HTR-8/SVneo (cell line): ENCODE measurements at regions not wholly inside any gene's neighbourhood (a gene's known extent, or its start where the extent isn't known, plus 50 kb on each side); places are given as distances from the start of the nearest gene placed in this dataset.
"Not testable (repeated sequence)": the region's sequence is repeated elsewhere in the genome, so short reads cannot be mapped to it uniquely, and the experiment has no call there.

ENCODE experiments used
- DNase-seq: peaks from one replicate; pipeline ENCODE4 v3.0.0; 2011; ENCODE audit warnings: low spot score, mixed read lengths; ENCODE audit not compliant: insufficient read length
- FAIRE-seq: peaks from 2 replicates; lab custom pipeline; 2011; peaks lifted over from hg19 to GRCh38; lab: Jason Lieb, UNC

DNA sequence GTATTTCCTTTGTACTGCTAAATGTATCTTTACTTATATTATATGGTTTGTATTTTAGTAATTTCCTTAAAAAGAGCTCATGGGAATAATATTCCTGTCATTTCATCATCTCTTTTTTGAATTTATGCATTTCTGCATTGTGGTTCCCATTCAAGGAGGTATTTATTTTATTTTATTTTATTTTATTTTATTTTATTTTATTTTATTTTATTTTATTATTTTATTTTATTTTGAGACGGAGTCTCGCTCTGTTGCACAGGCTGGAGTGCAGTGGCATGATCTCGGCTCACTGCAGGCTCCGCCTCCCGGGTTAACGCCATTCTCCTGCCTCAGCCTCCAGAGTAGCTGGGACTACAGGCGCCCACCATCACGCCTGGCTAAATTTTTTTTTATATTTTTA, 371.2 kb downstream of the PDCD6IP start:
- not testable (repeated sequence) for FAIRE-seq, DNase-seq

GRCh38 chr3:34174740-34175139, 376.3 kb downstream of the PDCD6IP start:
- FAIRE-seq (no peak), DNase-seq (no peak)

DNA sequence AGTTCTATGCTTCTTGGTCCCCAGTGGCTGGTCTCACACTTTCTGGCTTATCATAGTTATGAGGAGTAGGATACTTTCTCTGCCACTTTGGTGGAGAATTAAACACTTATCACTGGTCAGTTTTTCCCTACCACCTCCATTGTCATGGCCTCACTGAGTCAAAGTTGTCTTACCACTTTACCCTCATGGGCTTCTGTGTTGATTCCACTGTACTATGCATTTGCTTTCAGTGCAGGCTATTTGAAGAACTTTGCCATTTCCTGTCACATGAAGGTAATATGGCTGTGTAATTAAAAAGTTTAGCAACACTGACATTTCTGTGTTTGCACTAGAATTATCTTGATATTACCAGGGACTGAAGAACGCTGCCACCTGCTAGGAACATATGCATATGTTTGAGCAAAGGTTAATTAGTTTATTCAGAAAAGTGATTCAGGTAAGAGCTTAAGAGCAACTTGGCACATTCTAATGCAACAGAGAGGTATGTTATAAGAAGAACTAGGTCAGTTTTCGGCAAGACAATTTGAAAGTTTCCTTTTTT, 377.3 kb downstream of the PDCD6IP start:
- DNase-seq: no peak
- FAIRE-seq: no peak

- DNase-seq (no peak), FAIRE-seq (no peak)
Measured at GRCh38 chr3:34176723-34177122, 378.3 kb downstream of the PDCD6IP start.

DNA sequence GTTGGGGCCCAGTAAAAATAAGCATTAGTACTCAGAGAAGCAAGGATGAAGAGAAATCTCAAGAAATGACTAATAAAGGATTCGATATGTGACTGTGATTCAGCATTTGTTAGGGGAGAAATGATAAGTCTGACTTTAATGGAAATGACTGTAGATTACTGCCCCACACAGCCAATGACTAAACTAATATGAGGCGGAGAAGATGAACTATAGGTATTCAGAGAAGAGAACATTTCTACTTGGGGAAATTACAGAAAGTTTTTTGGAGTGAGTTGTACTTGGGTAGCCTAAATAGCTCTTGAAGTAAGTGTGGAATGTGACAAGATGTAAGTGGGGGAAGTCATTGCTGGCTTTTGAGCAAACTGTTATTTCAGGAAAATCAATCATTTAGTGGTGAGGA, 380.0 kb downstream of the PDCD6IP start:
- DNase-seq: no peak
- FAIRE-seq: no peak

GRCh38 chr3:34179716-34180115, 381.3 kb downstream of the PDCD6IP start:
- FAIRE-seq (no peak), DNase-seq (no peak)

DNA sequence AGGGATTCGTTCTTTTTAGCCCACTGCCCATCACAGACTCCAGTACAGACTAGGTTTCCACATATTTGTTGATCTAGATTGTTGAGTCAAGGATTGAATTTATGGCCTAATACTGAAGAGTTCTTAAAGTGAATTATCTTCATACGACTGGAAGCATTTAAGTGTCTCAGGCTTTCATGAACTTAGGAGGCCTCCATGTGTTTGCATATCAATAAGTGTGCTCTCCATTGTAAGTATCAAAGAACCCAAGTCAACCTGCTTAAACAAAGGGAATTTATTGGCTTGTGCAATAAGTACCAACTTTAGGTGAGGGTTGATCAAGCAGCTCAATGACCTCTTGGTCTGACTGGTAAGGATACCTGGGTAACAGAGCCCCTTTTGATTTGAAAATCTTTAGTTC, 382.1 kb downstream of the PDCD6IP start:
- DNase-seq (no peak), FAIRE-seq (no peak)

DNA sequence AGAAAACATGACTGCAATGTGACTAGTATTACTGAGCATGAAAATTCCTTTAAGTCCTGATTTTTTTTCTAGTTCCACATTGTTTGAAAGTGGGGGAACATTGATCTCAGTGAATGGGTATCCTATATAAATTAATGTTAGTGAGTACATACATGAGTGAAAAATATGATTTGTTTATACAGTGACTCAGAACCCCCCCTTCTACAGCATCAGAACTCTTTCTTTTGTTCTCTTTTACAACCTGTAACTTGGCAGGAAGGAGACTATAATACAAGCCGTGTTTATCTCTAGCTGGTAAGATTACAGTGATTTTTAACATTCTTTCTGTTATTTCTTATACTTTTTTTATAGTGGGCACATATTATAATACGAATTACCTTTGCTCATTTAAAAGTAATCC, 384.7 kb downstream of the PDCD6IP start:
- DNase-seq (no peak), FAIRE-seq (no peak)

DNA sequence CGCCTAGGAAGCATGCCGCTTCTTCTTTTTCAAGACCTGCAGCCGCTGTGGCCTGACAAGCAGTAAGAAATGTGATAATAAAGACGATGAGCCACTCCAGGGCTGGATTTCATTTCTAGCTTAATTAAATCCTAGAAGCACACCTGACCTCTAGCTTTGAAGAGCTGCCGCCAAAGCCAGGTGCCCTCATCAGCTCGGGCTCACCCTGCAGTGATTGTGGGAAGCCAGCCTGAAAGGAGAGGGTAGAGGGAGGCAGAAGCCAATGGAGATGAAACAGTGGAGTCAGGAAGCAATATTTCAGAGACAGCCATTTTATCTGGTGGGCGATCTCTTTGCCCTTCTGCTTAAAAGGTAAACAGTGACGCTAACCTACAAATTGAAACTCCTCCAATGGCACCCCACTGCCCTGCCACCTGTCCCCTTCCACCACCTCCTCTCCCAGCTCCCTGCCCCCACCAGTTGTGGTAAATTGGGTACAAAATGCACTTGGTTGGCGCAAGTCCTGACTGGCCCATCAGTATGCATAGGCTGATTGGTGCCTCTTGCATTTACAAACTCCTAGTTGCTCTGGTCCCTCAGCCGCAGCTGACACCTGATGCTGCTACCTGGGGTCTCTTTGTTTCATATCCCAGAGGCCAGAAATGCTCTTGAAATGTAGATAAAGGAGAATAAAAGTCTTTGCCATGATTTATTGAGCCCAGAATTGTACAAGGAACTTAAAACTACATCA, 385.3 kb downstream of the PDCD6IP start:
- DNase-seq: no peak
- no peak for FAIRE-seq

DNA sequence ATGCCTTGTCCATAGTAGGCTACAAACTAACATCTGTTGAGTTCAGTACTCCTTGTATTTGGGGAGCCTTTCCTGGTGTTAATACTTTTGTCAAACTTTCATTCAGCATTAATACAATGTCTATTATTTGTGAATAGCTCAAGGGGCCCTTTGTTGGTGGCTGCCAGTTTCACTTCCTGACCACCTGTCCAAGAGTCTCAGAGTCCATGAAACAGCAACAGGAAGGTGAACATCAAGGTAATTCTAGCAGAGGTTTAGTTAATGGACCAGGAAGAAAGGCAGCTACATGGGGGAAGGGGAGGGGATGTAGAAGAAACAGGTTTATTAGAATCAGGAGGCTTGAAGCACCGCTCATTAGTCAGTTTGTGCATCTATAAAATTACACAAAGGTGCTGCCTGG, 386.9 kb downstream of the PDCD6IP start:
- FAIRE-seq (no peak), DNase-seq (no peak)

GRCh38 chr3:34189133-34189532, 390.7 kb downstream of the PDCD6IP start:
- no peak for DNase-seq
- FAIRE-seq: no peak

DNA sequence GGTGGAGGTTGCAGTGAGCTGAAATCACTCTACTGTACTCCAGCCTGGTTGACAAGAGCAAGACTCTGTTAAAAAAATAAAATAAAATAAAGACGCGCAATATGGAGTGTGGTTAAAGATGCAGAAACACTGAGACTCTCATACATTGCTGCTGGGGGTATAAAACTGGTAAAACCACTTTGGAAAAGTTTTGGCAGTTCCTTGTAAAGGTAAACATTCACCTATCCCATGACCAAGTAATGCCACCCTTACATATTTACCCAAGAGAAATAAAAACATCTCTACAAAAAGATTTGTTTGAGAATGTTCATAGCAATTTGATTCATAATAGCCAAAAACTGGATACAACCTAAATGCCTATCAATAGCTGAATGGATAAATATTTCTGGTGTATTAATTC, 398.5 kb downstream of the PDCD6IP start:
- FAIRE-seq (no peak), DNase-seq (no peak)

DNA sequence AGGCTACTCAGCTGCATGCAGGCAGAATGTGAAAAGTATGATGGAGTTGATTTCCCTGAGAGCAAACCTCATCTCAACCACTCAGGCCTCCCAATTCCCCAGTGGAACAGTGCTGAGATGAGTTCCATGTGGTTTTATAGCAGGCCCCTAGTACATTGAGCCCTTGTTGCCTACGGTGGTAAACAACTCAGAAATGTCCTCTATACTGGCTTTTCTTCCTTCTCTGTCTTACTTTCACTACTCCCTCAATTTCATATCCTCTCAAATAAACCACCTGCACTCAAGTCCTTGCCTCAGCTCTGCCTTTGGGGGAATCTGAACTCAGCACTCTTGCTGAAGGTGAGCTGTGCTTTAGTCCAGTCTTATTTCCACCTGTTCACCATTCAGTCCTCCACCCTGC, 399.9 kb downstream of the PDCD6IP start:
- FAIRE-seq (no peak), DNase-seq (no peak)

- no peak for DNase-seq
Measured at GRCh38 chr3:34200576-34200975, 402.1 kb downstream of the PDCD6IP start.

GRCh38 chr3:34202975-34203374, 404.5 kb downstream of the PDCD6IP start:
- DNase-seq (no peak), FAIRE-seq (no peak)

More at GRCh38 chr3:34200576-34200975, 402.1 kb downstream of the PDCD6IP start:
- no peak for FAIRE-seq

GRCh38 chr3:34203386-34203785, 405.0 kb downstream of the PDCD6IP start:
- no peak for FAIRE-seq
- DNase-seq: no peak

DNA sequence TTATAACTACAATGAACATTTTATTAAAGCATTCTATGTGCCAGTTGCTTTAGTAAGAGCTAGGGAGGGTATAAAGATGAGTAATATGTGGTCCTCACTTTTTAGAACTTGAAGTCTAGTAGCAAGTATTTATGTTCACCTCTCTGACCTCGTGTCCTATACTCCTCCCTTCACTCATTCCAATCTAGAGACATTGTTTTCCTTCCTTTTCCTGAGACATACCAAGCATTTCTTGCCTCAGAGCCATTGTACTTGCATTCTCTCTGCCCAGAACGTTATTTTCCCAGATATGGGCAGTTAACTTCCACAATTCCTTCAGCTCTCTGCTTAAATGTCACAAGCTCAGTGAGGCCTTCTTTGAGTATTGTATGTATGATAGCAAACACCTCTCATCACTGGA, 408.6 kb downstream of the PDCD6IP start:
- DNase-seq: peak; percentile 7
- no peak for FAIRE-seq

DNA sequence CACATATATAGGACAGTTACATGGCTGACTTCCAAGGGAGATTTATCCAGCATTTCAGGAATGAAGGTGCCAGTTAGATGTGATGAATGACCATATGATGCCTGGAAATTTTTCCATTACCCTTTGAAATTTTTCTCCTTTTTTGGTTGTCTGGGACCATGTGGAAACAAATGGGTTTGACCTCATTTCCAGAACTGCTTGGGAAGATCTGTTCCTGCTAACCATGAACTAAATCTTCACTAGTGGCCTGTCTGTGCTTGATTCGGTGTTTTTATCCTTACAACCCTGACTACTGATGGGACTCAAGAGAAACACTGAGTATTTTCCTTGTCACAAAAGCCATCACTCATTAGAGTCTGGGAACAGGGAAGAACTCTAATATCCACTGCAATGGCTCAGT, 409.4 kb downstream of the PDCD6IP start:
- DNase-seq: no peak
- no peak for FAIRE-seq

DNA sequence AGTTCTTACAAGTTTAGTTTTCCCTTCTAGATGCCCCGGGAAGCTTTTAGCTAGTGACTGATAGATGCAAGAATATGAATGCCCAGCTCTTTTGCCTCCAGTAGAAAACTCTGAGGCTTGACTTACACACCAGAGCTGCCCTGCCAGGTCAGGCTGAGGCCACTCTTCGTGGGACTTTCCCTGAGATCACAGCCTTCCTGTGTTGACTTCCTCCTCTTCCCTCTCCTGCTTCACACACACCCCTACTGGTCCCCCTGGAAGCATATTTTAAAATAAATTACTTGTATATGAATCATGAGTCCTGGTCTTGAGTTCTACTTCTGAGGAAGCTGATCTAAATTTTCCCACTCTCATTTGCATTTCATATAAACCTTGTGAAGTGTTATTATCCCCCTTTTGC, 413.7 kb downstream of the PDCD6IP start:
- DNase-seq (no peak), FAIRE-seq (no peak)

DNA sequence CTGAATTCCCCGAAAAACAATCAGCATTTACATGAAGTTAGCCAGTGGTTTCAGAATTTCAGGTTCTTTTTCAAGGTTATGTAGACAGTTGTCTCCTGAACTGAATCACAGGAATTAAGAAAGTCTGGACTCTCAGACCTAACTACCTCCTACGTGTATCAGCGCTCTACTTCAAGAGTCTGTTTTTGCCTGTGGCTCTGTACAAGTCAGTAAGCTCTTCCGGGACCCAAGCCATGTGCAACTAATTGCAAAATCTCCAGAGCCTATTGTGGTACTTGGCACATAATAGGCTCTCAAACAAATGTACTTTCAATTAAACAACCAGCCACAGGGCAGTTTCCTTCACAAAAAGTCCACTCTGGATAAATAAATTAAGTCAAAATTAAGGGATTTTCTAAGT, 414.2 kb downstream of the PDCD6IP start:
- FAIRE-seq (no peak), DNase-seq (no peak)

GRCh38 chr3:34213478-34213877, 415.0 kb downstream of the PDCD6IP start:
- FAIRE-seq (no peak), DNase-seq (no peak)

DNA sequence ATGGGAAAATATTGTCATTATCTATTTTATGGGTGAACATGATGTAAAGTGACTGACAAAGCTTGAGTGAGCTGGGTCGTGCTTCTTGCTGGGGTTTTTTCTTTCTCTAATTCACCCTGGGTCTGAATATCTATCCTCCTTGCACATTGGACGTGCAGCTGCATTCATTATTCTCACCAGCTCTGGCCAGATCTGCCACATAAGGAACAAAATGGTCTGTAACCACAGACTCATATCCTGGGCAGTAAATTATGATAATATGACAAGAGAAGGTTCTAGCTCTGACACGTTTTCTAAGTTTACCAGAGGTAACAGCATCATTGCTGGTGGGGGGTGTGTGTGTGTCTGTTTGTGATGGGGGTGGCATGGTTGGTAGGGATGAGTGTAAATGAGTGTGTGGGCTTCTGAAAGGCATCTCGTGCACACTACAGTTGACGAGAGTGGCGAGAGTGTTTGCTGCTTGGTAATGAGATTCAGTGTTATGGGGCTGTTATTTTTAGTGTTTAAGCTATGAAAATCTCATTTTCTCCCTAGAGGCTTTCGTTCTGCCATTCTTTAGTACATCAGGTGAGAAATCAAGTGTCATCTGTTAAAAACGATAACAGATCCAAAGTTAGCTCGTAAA, 418.4 kb downstream of the PDCD6IP start:
- no peak for FAIRE-seq
- no peak for DNase-seq
